ENCODE measurements at regions not wholly inside any gene's neighbourhood (a gene's known extent, or its start where the extent isn't known, plus 50 kb on each side); places are given as distances from the start of the nearest gene placed in this dataset.

DNA sequence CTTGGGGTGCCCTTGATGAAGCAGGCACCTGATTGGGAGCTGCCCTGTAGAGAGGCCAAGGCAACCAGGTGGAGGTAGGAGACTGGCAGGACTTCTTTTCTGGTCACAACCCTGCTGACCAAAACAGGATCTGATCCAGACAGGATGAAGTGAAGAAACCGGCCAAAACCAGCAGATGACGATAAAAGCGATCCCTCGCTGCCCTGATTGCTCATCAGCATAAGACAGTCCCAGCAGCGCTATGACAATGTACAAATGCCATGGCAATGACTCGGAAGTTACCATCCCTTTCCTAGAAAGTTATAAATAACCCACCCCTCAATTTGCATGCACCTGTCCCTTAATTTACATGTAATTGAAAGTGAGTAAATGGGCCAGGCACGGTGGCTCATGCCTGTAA lies 88.4 kb upstream of the PDE10A start:
- Histone ChIP-seq H3K36me3 (no peaks in the 10 kb centered on the region), H3K4me1 (ENCODE audit: low read depth) (no peaks in the 10 kb centered on the region), H3K27ac (no peak overlapping the region), H3K27me3 (peaks cover 4% of the 10 kb centered on the region), H3K9me3 (ENCODE audit: low read depth) (no peaks in the 10 kb centered on the region), H3K4me3 (no peak overlapping the region)
- TF ChIP-seq, protein P1, sequence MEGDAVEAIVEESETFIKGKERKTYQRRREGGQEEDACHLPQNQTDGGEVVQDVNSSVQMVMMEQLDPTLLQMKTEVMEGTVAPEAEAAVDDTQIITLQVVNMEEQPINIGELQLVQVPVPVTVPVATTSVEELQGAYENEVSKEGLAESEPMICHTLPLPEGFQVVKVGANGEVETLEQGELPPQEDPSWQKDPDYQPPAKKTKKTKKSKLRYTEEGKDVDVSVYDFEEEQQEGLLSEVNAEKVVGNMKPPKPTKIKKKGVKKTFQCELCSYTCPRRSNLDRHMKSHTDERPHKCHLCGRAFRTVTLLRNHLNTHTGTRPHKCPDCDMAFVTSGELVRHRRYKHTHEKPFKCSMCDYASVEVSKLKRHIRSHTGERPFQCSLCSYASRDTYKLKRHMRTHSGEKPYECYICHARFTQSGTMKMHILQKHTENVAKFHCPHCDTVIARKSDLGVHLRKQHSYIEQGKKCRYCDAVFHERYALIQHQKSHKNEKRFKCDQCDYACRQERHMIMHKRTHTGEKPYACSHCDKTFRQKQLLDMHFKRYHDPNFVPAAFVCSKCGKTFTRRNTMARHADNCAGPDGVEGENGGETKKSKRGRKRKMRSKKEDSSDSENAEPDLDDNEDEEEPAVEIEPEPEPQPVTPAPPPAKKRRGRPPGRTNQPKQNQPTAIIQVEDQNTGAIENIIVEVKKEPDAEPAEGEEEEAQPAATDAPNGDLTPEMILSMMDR (IDR thresholded peaks at IDR 0.05; ENCODE audit: low read depth, low read length) = no peak
- DNase-seq (ENCODE audit: low read depth in 1 of 2, low spot score in 1 of 2) = no peak

DNA sequence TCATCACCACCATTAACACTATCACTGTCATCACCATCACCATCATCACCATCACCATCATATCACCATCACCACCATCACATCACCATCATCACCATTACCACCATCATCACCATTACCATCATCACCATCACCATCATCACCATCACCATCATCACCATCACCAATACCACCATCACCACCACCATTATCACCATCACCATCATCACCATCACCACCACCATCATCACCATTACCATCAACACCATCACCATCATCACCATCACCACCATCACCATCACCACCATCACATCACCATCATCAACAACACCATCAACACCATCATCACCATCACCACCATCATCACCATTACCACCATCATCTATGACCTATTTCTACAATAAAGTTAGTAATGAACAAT lies 86.1 kb upstream of the PDE10A start:
- Histone ChIP-seq H3K36me3 (no peaks in the 10 kb centered on the region), H3K9me3 (ENCODE audit: low read depth) (no peaks in the 10 kb centered on the region), H3K27me3 (no peaks in the 10 kb centered on the region), H3K4me1 (ENCODE audit: low read depth) (no peaks in the 10 kb centered on the region), H3K4me3 (no peak overlapping the region), H3K27ac (no peak overlapping the region)
- TF ChIP-seq, protein P1 (IDR thresholded peaks at IDR 0.05; ENCODE audit: low read depth, low read length) = no peak
- DNase-seq (ENCODE audit: low read depth in 1 of 2, low spot score in 1 of 2) = no peak

DNA sequence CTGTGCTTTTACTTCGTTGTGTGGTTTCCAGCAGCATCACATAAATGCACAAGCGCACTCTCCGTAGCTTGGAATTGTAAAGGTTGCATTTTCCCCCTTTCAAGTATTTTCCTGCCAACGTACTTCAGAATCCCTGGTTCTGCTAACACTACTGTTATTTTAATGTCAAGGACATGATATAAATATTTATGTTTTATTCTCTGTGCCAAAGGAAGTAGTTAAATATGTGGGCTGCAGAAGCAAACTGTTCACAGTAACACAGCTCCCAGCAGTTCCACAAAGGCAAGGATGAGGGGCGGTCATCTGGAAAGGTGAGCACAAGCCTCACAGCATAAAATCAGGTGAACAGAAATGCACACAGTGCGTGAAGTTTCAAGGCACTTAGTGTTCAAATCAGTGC lies 85.3 kb upstream of the PDE10A start:
- no peak overlapping the region for H3K4me3 ChIP-seq
- H3K36me3 ChIP-seq = no peaks in the 10 kb centered on the region
- DNase-seq (ENCODE audit: low read depth in 1 of 2, low spot score in 1 of 2) = no peak
- no peaks in the 10 kb centered on the region for H3K4me1 ChIP-seq (ENCODE audit: low read depth)
- no peak overlapping the region for H3K27ac ChIP-seq
- no peaks in the 10 kb centered on the region for H3K27me3 ChIP-seq
- TF ChIP-seq, protein P1 (IDR thresholded peaks at IDR 0.05; ENCODE audit: low read depth, low read length) = no peak
- H3K9me3 ChIP-seq (ENCODE audit: low read depth) = no peaks in the 10 kb centered on the region

DNA sequence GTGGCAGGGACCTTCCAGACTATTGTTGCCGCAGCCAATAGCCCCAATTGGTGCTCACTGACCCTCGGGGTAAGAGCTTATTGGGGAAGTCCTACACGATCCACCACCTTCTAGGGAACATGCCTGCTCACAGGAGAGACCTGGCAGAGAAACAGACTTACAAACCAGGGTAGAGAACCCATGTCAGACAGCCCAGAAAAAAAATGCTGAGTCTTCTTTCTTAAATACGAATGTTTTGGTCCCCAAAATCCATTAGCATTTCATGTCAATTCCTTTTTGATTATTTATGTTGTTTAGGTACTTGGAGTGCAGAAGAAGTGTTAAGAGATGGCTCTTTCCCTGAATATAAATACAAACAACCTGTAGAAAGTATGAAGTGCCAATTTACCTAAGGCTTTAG lies 84.9 kb upstream of the PDE10A start:
- Histone ChIP-seq H3K36me3 (no peaks in the 10 kb centered on the region), H3K27me3 (no peaks in the 10 kb centered on the region), H3K4me3 (no peak overlapping the region), H3K9me3 (ENCODE audit: low read depth) (no peaks in the 10 kb centered on the region), H3K27ac (no peak overlapping the region), H3K4me1 (ENCODE audit: low read depth) (no peaks in the 10 kb centered on the region)
- TF ChIP-seq, protein P1 (IDR thresholded peaks at IDR 0.05; ENCODE audit: low read depth, low read length) = no peak
- no peak for DNase-seq (ENCODE audit: low read depth in 1 of 2, low spot score in 1 of 2)

DNA sequence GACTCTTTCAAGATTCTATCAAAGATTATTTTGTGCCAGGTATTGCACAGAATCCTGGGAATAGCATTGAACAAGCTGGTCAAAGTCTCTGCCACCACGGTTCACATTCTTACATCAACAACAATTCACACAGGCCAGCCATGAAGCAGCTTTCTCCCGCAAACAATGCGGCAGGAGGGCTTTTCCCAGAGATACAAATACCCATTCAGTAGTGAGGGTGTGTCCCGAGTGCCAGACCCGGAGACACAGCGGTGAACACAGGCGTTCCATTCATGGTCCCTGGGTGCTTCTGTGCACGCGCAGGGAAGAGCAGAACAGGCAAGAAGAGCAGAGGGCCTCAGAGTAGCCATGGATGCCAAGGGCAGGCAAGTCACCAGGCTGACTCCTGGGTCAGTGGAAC lies 83.3 kb upstream of the PDE10A start:
- Histone ChIP-seq H3K36me3 (no peaks in the 10 kb centered on the region), H3K4me3 (no peak overlapping the region), H3K27ac (no peak overlapping the region), H3K9me3 (ENCODE audit: low read depth) (no peaks in the 10 kb centered on the region), H3K27me3 (no peaks in the 10 kb centered on the region), H3K4me1 (ENCODE audit: low read depth) (no peaks in the 10 kb centered on the region)
- DNase-seq (ENCODE audit: low read depth in 1 of 2, low spot score in 1 of 2) = no peak
- TF ChIP-seq, protein P1 (IDR thresholded peaks at IDR 0.05; ENCODE audit: low read depth, low read length) = no peak

DNA sequence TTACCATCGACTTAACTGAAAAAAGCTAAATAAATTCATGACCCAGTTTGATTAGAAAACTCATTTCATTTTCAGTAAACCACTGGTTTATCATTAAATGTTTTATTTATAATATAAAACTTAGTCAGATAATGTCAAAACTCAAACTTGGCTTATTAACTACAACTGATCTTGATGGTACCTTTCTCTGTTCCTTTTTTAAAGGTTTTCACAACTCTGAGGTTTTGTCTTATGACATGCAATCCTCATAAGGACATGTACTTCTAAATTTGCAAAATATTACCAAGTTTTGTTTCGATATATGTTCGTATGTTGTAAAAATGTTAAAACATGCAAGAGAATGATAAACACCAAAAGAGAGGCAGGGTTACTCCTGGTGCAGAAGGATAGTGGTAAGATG lies 82.5 kb upstream of the PDE10A start:
- H3K4me3 ChIP-seq = no peak overlapping the region
- TF ChIP-seq, protein P1 (IDR thresholded peaks at IDR 0.05; ENCODE audit: low read depth, low read length) = no peak
- H3K9me3 ChIP-seq (ENCODE audit: low read depth) = no peaks in the 10 kb centered on the region
- H3K4me1 ChIP-seq (ENCODE audit: low read depth) = no peaks in the 10 kb centered on the region
- H3K36me3 ChIP-seq = no peaks in the 10 kb centered on the region
- H3K27ac ChIP-seq = no peak overlapping the region
- no peaks in the 10 kb centered on the region for H3K27me3 ChIP-seq
- DNase-seq (ENCODE audit: low read depth in 1 of 2, low spot score in 1 of 2) = no peak
